ENCODE measurements at regions not wholly inside any gene's neighbourhood (a gene's known extent, or its start where the extent isn't known, plus 50 kb on each side); places are given as distances from the start of the nearest gene placed in this dataset.

DNA sequence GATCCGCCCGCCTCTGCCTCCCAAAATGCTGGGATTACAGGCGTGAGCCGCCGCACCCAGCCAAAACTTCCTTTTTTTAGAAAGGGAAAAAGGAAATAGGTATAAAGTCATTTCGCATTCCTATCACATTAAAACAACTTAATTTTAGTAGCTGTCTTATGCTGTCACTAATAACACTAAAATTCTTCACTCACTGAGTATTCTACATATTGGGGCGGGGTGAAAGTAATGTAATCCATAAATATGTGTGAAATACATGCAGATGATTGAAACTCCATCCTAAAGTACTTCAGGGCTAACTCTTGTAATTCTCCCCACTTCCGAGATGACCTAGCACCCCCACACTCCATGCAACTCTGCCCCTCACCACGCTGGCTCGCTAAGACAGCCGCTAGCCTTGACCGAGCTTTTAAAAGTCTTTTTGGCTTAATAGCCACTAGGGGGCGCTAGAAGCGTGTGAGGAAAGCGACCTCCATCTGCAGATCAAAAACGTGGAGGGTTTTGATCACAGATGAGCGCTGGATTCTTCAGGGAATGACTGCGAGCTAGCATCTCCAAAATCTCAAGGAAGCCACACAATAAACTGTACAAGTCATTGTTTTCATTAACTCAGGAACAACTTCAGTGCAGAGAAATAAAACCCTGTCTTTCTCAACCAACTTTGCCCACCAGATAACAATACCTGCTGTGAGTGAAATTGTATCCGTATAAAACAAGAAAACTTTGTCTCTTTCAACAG lies 129.3 kb upstream of the IGF1R start:
- Histone ChIP-seq H2AFZ (ENCODE audit: low read length) (peak overlapping the region; percentile 81), H3K4me1 (ENCODE audit: insufficient read depth, low read length, poor library complexity, severe bottlenecking) (peaks cover 4% of the 10 kb centered on the region), H3K4me3 (ENCODE audit: low read length, poor library complexity, severe bottlenecking) (peak overlapping the region; percentile 32), H4K20me1 (ENCODE audit: insufficient read depth, low read length, poor library complexity, severe bottlenecking) (no peaks in the 10 kb centered on the region), H3K79me2 (ENCODE audit: insufficient read depth, low read length) (no peaks in the 10 kb centered on the region), H3K27me3 (ENCODE audit: insufficient read depth, low read length, poor library complexity, severe bottlenecking) (no peaks in the 10 kb centered on the region), H3K9me3 (ENCODE audit: insufficient read depth, low read depth, low read length) (no peaks in the 10 kb centered on the region), H3F3A (ENCODE audit: low read depth) (no peaks in the 10 kb centered on the region), H3K36me3 (ENCODE audit: insufficient read depth, low read length) (no peaks in the 10 kb centered on the region), H3K4me2 (ENCODE audit: low read depth, low read length, poor library complexity, severe bottlenecking) (peak overlapping the region; percentile 57), H3K9ac (ENCODE audit: low read depth, low read length, poor library complexity, severe bottlenecking) (no peak overlapping the region), H3K9me2 (replicated peaks; ENCODE audit: low read depth, low read length) (no peaks in the 10 kb centered on the region)
- TF ChIP-seq, protein P1, sequence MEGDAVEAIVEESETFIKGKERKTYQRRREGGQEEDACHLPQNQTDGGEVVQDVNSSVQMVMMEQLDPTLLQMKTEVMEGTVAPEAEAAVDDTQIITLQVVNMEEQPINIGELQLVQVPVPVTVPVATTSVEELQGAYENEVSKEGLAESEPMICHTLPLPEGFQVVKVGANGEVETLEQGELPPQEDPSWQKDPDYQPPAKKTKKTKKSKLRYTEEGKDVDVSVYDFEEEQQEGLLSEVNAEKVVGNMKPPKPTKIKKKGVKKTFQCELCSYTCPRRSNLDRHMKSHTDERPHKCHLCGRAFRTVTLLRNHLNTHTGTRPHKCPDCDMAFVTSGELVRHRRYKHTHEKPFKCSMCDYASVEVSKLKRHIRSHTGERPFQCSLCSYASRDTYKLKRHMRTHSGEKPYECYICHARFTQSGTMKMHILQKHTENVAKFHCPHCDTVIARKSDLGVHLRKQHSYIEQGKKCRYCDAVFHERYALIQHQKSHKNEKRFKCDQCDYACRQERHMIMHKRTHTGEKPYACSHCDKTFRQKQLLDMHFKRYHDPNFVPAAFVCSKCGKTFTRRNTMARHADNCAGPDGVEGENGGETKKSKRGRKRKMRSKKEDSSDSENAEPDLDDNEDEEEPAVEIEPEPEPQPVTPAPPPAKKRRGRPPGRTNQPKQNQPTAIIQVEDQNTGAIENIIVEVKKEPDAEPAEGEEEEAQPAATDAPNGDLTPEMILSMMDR (conservative IDR thresholded peaks at IDR 0.05; ENCODE audit: low read length): peak; percentile 88
- no peak for TF ChIP-seq EZH2phosphoT487 (IDR thresholded peaks at IDR 0.05; ENCODE audit: borderline replicate concordance)

DNA sequence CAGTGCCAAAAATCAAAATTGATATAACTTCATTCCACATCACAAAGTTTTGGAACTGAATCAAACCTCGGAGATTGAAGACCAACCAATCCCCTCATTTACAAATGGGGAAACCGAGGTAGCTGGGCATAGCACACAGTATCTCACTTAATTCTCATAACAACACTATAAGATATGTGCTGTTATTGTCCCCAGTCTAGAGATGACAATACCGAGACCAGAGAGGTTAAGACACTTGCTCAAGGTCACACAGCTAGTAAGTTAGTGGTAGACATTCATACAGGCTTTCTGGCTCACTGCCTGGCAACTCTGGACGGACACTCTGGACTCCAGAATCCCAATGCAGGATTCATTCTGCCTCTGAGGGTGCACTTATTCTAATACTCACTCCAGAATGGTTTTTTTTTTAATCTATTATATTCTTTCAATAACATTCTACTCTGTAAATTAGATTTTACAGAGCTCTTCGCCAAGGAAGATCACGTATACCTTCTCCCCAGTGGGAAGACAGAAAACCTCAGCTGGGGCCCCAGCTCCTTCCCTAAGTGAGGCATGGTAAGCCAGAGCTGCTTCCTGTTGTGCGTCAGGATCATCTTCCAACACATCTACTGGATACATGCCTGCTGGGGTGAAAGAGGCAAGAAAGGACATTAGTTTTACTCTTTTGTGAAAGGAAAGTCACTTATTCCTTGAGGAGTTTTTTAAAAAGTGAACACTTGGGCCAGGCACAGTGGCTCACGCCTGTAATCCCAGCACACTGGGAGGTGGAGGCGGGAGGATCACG lies 128.4 kb upstream of the IGF1R start:
- H3K9me2 ChIP-seq (replicated peaks; ENCODE audit: low read depth, low read length): no peaks in the 10 kb centered on the region
- H3K9ac ChIP-seq (ENCODE audit: low read depth, low read length, poor library complexity, severe bottlenecking): no peak overlapping the region
- no peaks in the 10 kb centered on the region for H3F3A ChIP-seq (ENCODE audit: low read depth)
- TF ChIP-seq, protein P1 (conservative IDR thresholded peaks at IDR 0.05; ENCODE audit: low read length): no peak
- no peak for TF ChIP-seq EZH2phosphoT487 (IDR thresholded peaks at IDR 0.05; ENCODE audit: borderline replicate concordance)
- H2AFZ ChIP-seq (ENCODE audit: low read length): peak overlapping the region; percentile 81; the same call in 1 of the 2 replicates
- no peaks in the 10 kb centered on the region for H3K36me3 ChIP-seq (ENCODE audit: insufficient read depth, low read length)
- H3K4me3 ChIP-seq (ENCODE audit: low read length, poor library complexity, severe bottlenecking): no peak overlapping the region
- H3K4me1 ChIP-seq (ENCODE audit: insufficient read depth, low read length, poor library complexity, severe bottlenecking): peaks cover 4% of the 10 kb centered on the region
- H3K27me3 ChIP-seq (ENCODE audit: insufficient read depth, low read length, poor library complexity, severe bottlenecking): no peaks in the 10 kb centered on the region
- H4K20me1 ChIP-seq (ENCODE audit: insufficient read depth, low read length, poor library complexity, severe bottlenecking): no peaks in the 10 kb centered on the region
- peak overlapping the region; percentile 57 for H3K4me2 ChIP-seq (ENCODE audit: low read depth, low read length, poor library complexity, severe bottlenecking)
- no peaks in the 10 kb centered on the region for H3K79me2 ChIP-seq (ENCODE audit: insufficient read depth, low read length)
- H3K9me3 ChIP-seq (ENCODE audit: insufficient read depth, low read depth, low read length): no peaks in the 10 kb centered on the region

DNA sequence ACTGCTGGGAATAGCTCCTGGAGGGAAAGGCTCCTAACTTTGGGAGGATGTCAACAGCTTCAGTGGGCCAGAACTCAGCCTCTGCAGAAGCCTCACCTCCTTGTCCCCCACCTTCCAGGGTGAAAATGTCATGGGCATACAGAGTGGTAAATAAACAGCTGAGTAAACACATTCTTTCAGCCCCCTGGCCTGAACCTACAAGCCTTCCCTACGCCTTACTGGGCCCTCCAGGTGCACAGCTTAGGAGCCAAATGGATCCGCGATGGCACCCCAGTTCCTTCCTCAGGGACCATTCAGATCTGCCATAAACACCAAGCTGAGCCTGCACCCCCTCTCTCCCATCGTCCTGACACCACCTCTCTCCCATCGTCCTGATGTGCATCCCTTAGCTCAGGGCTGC lies 126.2 kb upstream of the IGF1R start:
- Histone ChIP-seq H3K4me2 (ENCODE audit: low read depth, low read length, poor library complexity, severe bottlenecking) (no peak overlapping the region), H3K9me2 (replicated peaks; ENCODE audit: low read depth, low read length) (no peaks in the 10 kb centered on the region), H3K79me2 (ENCODE audit: insufficient read depth, low read length) (no peaks in the 10 kb centered on the region), H2AFZ (ENCODE audit: low read length) (no peak overlapping the region), H3K36me3 (ENCODE audit: insufficient read depth, low read length) (no peaks in the 10 kb centered on the region), H3K9ac (ENCODE audit: low read depth, low read length, poor library complexity, severe bottlenecking) (no peak overlapping the region), H3K9me3 (ENCODE audit: insufficient read depth, low read depth, low read length) (no peaks in the 10 kb centered on the region), H3F3A (ENCODE audit: low read depth) (no peaks in the 10 kb centered on the region), H4K20me1 (ENCODE audit: insufficient read depth, low read length, poor library complexity, severe bottlenecking) (no peaks in the 10 kb centered on the region), H3K27me3 (ENCODE audit: insufficient read depth, low read length, poor library complexity, severe bottlenecking) (no peaks in the 10 kb centered on the region), H3K4me1 (ENCODE audit: insufficient read depth, low read length, poor library complexity, severe bottlenecking) (peaks cover 4% of the 10 kb centered on the region), H3K4me3 (ENCODE audit: low read length, poor library complexity, severe bottlenecking) (no peak overlapping the region)
- TF ChIP-seq, protein P1 (conservative IDR thresholded peaks at IDR 0.05; ENCODE audit: low read length): no peak
- no peak for TF ChIP-seq EZH2phosphoT487 (IDR thresholded peaks at IDR 0.05; ENCODE audit: borderline replicate concordance)

Measured in Loucy (cell line).